Kidney glomerular epithelial cell (primary cell): ENCODE measurements at regions not wholly inside any gene's neighbourhood (a gene's known extent, or its start where the extent isn't known, plus 50 kb on each side); places are given as distances from the start of the nearest gene placed in this dataset.

Experiments
- DNase-seq: peaks from one replicate; lab custom pipeline; 2025; lab: John Stamatoyannopoulos, UW

DNA sequence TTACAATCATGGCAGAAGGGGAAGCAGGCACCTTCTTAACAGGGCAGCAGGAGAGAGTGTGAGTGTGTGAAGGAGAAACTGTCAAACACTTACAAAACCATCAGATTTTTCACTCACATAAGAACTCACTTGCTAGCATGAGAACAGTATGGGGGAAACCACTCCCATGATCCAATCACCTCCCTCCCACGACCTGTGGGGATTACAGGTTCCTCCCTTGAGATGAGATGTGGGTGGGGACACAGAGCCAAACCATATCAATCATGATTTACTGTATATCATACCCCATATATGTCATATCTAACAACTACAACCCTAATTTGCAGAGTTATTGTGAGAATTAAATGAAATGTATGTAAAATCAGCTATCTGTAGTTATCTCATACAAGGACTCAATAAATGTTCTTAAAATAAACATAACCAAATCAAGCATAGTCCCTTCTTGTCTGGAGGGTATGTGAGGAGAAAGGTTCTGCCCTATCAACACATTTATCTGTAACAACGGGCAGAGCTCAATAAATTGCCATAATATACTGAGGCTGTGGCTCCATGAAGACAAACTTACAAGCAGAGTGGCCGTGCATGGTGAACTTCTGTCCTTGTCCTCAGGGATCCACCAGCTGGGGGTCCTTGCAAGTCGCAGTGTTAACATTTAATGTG, 504.7 kb downstream of the SOX2 start:
- DNase-seq: no peak

DNA sequence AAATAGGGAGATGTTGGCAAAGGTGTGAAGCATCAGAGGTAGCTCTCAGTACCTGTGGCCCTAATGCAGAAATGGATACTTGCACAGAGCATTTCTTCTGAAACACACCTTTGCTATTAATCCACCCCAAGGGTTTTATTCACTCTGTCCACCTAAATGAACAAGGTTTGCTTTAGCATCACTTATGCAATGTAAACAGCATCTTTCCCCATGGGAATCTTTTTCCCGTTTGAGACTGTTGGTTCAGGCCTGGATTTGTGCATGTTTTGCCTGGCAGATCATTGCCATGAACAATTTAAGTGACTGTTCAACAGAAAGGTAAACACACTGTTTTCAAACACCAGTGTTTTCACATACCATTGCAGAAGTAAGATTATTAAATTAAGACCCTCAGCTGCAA, 508.3 kb downstream of the SOX2 start:
- no peak for DNase-seq

DNA sequence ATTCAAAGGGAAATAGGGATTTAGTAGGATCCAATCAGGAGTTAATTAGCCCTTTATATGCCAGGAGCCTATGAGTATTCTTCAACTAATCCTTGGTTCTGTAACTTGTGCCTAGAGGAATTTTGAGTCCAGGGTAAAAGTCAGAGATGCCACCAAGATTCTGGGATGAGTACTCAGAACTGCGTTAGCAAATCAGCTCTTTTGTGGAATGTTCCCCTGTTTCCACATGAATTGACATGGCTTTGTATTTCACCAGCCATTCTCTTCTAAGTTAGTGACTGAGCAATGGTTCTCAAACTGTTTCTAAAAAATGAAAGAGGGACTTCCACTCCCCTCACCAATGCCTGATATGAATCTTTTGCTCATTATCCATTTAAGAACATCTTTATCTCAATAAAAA, 508.7 kb downstream of the SOX2 start:
- DNase-seq: no peak

DNA sequence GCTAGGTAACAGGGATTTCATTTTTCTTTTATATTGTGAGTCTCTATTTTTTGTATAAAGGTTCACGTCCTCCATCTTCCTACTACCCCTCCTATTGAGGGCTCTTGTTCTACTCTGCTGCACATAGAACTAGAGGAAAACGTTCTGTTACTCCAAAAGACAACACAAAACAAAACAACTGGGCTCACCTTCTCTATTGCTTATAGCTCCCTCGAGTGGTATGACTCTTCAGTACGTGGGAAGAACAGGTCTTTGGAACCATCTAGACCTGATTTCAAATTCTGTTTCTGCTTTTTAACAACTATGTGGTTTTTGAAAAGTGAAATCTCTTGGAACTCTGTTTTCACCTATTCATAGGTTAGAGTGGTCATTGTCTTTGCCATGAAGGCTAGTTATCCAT, 515.3 kb downstream of the SOX2 start:
- DNase-seq: no peak

DNA sequence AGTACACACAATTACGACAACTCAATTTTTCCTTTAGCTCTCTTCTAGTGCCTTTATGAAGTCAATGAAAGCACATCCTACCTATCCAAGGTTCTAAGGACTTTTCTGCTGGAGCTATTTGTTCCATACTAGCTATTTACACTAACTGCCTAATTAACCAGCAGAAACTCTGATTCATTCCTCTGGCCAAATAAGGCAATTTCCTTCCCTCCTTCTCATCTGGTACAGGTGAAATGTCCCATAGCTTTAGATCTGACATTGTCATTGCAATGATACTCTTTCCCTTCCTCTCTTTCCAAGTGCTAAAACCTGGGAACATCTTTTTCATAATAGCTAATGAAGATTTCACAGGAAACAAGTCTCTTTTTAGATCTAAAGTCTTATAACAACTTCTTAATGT, 521.7 kb downstream of the SOX2 start:
- DNase-seq: no peak

DNA sequence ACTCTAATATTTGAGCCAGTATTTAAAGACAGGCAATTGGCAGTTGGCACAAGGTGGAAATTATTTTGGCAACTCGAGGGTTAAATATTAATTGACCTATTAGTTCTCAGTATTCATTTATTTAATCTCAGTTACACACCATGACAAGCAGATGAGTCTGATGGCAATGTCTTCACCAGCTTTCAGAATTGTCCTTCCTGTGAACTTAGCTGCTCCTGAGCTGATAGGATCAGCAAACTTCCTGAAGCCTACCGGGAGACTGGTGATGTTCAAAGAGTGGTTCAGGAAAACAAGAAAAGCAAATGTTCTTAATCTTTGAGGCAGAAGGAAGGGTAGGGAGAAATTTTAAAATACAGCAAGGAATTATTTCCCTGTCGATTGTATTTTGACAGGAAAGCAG, 522.2 kb downstream of the SOX2 start:
- DNase-seq: no peak

DNA sequence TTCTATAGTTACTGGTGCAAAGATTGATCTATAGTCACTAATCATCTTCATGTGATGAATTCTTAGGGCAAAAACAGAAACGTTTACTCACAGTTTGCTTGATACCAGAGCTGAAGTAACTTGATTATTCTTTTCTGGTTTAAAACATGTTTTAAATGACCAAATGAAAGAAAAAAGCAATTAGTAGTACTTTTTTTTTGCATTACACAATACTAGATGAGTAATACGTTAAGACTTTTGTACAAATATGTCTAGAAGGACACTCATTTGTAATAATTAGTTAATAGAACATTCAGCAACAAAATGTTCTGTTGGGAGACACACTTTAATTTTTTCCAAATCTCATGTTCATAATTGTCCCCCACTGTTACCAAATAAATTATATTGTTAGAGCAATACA, 523.2 kb downstream of the SOX2 start:
- no peak for DNase-seq

DNA sequence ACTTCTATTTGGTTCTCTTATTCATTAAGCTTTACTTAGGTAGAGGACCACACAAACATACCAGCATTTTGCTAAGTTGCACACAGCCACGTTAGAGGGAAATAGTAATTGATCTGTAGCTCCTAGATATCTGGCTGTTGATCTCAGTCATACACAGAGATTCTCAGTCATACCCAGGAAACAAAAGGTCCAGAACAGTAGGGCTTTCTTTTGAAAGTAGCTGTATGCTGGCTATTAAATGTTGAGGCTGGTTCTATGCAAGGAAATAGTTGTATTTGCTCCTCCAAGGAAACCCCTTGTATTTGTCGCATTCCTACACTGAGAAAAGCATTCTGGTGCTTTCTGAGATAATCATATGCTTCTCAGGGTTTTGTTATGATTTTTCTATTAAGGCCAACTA, 523.8 kb downstream of the SOX2 start:
- no peak for DNase-seq

DNA sequence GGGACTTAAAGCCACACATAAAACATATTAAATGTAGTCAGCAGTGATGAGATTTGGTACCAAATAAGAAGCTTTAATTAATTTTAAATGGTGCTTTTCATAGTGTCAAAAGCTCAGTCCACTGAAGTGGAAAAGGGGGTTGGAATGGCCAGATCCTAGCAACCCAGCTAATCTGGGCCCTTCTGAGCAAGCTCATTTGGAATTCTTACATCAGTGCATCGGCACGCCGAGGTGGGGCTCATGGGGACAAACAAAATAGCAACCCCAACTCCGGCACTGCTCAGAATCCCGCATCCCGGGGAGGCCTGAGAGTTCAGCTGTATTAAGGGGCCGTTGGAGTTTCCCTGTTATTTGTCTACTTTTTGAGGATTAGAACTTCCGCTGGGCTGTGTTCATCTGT, 526.4 kb downstream of the SOX2 start:
- no peak for DNase-seq

DNA sequence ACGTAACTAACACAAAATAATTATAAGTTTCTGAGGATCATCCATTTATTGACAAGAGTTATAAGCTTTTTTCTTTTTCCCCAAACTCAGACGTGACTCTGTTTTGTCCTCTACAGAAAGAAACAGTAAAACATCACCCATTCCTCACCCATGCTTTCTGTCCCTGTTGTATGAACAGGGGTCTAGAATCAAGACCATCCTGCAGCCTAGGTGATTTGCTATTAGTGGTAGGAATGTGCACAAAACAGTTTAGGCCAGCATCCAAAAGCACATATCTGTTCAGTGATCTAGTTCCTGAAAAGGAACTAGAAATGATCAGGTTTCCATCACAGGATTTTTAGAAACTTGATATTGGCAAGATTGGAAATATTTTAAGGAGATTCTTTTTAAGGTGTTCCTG, 527.6 kb downstream of the SOX2 start:
- no peak for DNase-seq

DNA sequence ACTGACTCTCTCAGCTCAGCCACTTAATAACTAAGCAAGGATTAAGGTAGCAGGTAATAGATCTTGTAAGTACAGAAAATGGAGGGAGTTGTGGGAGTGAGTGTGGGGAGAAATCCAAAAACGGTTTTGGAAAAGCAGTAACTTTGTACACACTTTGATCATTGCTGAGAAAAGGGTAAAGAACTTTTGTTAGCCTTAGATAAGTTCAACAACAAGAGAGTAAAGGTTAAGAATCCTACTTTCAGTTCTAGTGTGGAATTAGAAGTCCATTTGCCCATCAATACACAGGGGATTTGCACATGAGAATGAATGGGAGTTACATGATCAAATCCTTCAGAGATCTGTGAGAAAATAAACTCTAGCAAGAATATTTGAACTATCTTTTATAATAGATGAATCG, 528.7 kb downstream of the SOX2 start:
- no peak for DNase-seq

DNA sequence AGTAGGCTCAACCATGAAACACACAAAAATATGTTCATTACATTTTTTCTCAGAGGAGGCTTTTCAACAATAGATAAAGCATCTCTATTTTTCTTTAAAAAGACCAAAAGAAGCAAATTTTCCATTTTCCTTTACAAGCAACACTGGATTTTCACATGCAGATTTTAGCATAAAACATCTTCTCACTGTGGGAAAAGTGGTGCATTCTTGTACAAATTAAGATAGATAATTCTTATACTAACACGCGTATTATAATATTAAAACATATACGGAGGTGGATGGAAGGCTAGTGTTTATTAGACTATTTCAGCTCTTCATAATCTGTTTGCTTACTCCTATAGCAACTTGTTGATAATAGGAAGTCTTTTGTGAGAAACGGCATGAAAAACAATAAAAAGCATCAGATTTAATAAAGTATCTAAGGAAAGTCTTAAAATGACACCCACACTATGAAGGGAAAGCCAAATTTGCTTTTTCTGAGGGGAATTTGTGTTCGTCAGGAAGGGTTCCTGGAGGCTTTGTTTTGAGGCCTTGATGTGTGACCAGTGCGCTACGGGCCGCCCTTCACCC, 529.6 kb downstream of the SOX2 start:
- no peak for DNase-seq

DNA sequence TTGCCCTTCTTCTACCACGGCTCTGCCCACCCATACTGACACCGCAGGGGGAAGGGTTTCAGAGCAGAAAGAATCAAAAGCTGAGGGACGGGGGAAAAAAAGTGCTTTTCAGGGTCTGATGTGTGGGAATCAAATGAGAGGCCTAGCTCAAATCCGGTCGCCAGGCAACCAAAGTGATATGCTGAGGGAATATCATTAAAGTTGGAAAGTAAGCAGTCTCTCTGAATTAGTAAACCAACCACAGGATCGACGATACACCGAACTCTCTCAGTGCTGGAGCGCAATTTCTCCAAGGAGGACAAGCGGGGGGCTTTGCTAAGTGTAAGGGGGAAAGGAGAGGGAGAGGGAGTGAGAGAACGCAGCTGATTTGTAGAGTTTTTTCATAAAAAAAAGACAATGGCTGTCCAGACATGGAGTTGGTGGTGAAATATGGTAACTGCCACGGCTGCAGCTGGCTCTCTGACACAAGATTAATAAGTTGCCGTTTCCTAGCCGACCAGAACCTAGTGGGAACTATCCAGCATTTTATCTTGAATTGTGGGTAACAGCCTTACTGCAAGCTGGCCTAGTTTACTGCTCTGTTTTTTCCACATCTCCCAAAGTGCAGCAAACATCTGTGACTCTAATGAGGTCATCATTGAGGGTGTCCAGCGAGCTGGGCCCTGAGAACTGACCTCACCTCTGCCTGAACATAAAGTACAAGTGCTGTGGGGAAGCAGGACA, 530.2 kb downstream of the SOX2 start:
- peak; percentile 23 for DNase-seq

DNA sequence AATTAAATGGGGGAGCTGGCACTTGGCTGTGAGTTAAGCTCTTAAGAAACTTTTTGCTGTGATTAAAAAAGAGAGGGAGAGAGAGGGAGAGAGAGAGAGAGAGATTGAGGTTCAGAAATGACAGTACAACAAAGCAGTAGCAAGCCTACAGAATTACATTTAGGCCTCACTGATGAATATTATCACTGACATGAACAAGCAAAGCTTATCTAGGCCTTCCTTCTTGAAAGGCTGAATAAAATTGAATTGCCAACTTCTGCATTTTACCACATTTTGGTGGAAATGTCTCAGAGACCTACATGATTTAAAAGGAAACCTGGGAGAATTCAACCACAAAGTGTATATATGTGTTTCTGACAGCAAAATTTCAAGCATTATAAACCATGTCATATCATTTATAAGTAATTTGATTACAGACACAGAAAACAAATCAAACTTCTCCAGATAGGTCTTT, 530.8 kb downstream of the SOX2 start:
- DNase-seq: no peak

DNA sequence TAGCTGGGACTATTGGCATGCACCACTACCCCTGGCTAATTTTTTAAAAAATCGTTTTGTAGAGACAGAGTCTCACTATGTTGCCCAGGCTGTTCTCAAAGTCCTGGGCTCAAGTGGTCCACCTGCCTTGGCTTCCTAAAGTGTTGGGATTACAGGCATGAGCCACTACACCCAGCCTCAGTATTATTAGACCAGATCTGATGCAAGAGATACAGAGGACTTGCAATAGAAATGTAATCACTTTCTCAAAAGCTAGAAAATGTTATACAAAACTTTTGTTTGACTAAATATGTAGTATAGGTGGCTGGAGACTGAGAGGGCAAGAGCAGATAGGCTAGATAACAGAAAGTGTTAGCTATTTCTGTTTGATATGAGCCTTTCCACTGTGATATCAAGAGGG, 531.9 kb downstream of the SOX2 start:
- no peak for DNase-seq

DNA sequence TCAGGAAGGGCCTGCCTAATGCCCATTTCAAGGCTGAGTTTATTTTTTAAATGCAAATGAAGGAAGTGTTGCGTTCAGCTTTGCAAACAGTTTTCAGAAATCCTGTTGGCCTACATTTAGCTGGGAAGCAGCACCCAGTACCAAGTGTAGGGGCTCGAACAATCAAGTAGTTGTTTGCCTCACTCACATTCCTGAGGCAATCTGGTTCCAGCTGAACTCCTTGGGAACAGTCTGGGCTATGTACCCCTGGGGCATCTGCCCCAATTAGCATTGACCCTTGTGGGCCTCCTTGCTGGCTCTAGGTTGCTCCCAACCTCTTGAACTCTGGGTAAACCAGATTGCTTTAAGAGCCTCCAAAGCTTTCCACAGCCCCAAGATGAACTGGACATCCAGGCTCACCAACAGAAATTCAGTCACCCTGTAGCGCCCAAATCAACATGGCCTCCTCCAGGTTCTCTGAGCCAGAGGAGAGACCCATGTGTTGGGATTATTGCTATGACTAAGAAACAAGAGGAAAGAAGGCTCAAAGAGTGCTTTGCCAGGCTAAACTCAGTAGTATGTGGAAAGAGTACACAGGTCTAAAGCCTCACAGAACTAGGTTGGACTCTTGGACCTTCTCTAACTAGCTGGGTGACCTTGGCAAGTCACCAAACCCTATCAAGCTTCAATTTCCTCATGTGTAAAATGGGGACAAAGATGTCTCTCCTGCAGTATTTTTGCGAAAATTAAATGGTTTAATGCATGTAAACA, 532.7 kb downstream of the SOX2 start:
- no peak for DNase-seq

DNA sequence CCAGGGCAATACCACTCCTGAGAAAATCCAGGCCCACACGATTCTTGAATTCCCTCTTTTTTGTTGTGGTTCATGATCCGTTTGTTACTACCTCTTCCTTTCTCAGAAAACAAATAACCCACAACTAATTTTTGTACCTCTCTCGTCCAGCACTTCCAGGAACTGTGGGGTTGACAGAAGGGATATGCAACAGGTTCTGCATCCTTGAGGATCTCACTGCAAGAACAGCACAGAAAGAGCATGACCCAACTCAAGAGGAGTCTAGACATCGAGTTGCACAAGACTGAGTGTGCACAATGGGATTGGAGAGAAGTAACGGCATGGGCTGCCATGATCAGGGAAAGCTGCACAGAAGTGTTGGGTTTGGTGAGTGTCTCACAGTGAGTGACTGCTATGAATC, 533.3 kb downstream of the SOX2 start:
- DNase-seq: no peak

DNA sequence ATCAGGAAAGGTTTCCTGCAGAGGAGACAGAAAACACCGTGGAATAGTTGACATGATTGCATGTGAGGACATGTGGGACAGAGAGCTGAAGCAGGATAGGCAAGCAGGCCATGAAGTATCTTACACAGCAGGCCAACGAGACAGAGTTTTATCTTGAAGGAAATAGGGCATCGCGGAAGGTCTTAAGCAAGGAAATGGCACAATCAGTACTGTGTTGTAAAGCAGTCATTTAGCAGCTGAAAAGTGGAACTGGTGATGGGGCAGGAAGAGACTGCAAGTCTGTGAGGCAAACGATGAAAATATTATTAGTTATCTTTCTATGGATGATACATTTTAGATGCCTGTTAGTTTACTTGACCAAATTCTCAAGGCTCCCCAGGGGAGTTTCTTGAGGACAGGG, 535.1 kb downstream of the SOX2 start:
- DNase-seq: no peak

DNA sequence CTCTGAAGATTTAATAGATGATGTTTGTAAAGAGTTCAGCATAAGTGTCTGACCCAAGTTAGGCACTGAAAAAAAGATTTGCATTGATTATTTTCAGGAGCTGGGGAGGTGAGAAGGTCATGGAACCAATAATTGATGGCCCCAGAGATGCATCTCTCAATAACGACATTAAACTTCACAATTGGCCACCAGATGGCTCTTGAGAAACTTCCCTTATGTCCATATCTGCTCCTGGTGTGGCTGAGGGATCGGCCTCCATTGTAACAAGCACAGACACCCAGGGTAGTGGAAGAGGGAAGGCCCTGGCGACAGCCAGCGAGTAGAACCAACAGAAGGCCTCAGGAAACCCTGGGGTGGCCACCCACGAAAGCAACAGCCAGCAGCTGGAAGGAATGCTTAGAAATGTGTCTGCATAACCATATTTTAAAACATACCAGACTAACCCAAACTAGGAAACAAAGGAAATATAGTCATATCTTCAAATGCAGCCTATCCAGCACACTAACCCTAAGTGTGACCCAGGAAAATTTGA, 536.7 kb downstream of the SOX2 start:
- DNase-seq: no peak

DNA sequence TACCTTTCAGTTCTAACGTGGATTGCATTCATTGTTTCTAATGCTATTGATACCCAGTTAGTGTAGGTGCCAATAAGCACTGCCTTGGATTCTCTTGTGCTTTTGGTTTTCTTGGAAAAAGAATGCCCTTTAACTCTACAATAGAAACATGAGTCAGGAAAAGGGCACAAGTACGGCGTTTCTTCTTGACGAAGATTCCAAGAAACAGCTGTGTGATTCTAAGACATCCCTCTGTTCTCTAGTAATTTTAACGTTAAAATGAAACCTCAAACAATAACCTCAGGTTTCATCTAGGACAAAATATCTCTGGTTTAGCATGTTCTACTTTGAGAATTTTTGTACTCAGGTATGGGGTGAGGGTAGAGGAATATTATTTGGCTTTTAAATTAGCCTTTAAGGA, 540.5 kb upstream of the ATP11B start:
- DNase-seq: no peak

DNA sequence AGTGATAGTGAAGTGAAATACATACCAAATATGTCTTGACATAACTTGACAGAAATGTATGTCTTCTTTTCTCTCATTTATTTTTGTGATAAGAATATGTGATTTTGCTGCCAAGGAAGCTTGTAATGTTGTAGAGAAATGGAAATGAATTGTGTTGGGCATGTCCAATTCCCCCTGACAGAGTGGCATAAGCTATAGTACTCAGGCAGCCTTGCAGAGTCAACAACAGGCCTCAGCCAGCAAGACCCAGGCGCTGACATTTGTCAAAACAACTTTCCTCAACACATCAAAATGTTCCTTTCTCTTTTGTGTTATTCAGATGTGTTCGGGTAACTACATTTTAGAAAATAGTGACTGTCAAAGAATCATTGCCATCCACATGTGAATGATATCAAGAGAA, 538.1 kb upstream of the ATP11B start:
- DNase-seq: no peak

DNA sequence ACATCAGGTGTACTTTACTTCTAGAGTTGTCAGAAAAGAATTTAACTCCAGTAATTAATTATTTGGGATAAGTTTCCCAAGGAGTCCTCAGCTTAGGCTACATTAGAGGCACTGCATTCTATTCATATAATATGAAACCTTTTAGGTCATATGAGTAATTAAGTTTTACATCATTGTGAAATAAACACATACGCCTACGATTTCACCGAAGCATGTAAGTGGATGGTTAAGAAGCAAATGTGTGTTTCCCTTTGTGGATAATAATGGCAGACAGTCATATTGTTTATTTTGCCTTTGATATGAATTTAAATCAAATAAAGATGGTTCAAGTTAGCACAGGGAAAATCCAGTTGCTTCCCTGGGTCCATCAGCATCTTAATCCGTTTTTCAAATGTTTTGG, 535.9 kb upstream of the ATP11B start:
- no peak for DNase-seq
